RPMI8226 (cell line): ENCODE measurements at regions not wholly inside any gene's neighbourhood (a gene's known extent, or its start where the extent isn't known, plus 50 kb on each side); places are given as distances from the start of the nearest gene placed in this dataset.

ENCODE experiments used
- DNase-seq: peaks from one replicate; pipeline ENCODE4 v3.0.0-alpha.2; 2015

DNA sequence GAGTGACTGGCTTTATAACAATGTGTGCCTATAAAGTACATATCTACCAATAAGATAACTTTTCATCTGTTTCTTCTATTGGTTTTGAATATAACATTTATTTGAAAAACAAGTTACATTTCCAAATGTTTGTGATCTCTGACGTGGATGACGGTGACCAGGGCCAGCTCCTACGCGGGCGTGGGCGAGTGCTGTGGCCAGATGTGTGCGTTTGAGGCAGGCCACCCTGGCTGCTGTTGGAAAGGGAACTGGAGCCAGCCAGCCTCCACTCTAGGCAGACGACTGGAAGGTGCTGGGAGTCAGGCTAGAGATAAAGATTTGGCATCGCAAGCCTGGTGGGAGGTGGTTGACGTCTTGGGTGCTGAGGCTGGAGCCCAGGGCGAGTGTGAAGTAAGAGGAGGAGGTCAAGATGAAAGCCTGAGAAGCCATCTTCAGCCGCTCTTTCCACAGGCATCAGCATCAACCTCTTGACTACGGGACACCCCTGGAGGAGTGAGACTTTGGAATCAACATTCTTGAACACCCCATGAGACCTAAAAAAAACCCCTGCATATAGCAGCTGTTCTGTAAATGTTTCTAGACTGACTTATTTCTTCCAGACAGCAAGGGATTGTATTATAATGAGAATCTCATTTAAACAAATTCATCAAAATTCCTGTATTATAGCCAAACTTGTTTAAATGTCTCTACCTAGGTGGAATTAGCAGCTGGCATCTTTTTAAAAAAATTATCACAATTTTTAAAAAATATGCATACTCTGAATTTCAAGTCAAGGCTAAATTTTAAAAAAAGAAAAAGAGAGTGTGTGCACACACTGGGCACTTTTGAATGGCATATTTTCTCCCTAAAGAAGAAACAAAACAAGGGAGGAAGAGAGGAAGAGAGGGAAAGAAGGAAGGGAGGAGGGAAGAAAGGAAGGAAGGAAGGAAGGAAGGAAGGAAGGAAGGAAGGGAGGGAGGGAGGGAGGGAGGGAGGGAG is 112.5 kb upstream of the SLC44A3 start:
- DNase-seq, result no peak

DNA sequence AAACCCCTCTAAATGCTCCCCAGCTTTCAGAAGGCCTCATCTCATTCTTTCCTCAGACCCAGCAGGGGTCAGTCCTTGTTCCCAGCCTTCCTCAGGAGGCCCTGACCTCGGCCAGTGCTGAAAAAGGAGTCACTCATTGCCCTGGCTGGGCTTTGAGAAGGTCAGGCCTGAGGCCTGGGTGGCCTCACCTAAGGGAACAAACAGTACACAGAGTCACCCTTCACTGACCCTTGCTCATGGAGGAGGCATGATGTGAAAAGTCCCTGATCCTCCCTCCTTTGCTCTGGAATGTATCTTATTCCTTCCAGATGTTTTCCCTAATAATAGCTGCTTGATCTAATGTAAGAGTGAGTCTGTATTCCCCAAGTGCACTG is 117.7 kb upstream of the SLC44A3 start:
- DNase-seq, result no peak

DNA sequence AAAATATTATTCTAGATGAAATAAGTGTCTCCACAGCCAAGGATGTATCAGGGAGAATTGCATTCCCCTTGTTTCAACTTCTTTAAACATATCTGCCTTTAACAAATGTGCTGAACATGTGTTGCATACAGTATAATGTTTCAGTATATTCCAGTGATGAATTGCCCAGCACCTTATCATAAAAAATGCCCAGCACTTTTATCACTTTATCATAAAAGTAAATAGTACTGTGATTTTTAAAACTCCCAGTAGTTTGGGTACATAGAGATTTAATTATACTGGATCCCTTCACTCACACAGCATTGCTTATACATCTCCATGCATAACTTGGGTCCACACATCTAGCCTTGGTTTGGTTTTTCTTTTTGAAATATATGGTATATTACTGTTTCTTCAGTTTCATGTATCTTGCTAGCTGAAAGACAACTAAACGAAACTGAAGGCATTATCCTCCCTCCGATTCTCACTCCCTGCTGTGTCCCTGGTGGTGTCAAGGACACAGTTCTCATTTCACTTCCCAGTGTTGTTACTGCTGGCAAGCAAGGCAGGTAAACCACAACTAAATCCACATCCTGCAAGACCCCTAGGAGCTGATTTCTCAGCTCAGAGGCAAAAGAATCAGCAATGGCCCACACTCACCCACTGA is 118.2 kb upstream of the SLC44A3 start:
- DNase-seq, result no peak

DNA sequence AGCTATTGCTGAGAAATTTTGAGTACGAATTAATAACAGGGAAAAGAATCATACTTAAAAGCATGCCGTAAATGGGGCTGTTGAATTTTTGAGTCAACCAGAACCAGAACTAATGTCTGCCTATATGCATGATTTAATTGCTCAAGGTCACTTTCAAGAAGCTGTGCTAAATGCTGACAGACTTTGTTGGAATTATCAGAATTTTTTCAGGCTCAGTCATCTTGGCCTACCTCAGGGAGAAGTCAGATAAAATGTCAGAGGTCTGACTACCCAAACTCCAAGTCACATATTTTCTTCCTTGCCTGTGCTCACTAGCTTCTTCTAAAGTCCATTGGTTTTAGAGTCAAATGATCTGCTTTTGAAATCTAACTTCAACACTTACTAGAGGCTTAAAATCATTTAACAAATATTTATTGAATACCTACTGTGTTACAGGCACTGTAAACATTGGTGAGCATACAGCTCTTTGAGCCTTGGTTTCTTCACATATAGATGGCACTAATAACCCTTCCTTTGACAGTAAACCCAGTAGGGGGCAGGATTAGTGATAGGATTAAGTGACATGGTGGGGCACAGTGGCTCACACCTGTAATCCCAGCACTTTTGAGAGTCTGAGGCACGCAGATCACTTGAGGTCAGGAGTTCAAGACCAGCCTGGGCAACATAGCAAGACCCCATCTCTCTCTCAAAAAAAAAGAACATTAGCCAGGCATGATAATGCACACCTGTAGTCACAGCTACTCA is 121.2 kb upstream of the SLC44A3 start:
- no peak for DNase-seq

DNA sequence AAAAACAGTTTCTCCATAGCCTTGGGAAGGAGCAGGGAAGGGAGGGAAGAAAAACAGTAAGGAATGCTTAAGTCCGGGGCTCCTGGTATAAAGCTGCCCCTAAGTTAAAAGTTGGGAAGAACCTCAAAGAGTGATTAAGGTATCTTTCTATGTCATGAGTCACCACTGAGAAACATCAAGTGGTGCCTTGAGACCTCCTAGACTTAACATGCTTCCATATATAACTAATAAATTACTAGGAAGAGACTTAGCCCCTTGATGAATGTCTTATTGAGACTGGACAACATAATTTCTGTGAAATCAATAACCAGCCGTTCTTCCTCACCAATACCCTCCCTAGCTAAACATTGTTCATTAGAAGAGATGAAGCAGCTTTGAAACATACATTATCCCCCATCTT is 121.8 kb upstream of the SLC44A3 start:
- no peak for DNase-seq

DNA sequence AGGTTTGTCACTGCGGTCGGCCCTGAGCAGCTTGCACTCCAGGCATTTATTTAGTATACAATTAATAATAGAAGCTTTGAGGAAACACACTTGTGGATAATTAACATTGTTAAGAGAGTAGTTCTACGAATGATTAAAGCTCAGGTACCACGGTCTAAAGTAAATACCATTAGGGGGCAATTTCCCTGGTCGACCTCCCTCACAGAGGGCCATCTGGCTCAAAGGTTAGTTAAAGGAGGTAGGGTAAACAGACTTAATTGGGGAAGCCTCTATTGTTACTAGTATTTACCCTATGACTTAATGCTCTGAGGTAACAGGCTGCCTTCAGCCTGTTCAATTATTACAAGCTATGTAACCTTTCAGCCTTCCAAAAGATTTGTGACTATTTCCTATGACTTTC is 122.3 kb upstream of the SLC44A3 start:
- no peak for DNase-seq

DNA sequence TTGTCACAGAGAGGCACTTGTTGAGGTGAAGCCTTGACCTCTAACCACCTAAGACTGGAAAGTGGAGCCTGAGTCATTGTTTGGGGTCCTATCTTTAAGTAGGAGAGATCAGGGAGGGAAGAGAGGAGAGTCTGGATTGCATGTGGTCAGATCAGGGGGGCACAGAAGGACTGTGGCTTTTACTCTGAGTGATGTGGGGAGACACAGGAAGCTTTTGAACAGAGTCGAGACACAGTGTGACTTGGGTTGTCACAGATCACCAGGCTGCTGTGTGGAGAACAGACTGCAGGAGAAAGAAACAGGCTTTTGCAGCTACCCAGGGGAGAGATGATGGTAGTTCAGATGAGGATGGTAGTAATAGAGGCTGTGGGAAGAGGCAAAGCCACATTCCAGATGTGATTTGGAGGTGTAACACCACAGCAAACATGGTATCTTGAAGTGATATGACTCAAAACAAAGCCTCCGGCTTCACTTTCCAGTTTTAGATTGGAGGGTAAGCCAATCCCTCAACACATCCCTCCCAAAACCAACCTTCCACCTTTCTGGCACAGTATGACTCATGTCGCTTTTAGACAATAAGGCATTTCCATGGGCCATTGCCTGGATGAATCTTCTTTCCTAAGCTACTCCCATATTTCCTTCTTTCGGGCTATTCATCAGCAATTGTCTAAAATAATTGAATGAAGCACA is 125.8 kb upstream of the SLC44A3 start:
- no peak for DNase-seq

DNA sequence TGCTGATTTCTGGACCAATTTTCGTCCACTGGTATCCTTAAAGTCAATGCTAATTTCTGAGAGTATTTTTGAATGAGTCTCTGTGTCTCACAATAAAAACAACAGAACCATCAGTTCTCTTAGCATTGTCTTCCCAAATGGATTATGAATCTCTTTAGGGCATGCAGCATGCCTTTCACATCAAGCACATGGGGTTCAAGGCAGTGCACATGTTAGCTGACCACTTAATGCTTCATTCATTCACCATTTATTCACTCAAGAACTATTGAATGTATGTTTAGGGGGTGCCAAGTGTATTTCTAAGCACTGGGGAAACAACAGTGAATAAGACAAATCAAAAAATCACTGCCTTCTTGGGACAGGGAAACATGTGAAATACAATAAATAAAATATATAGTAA is 126.7 kb upstream of the SLC44A3 start:
- DNase-seq, result no peak

DNA sequence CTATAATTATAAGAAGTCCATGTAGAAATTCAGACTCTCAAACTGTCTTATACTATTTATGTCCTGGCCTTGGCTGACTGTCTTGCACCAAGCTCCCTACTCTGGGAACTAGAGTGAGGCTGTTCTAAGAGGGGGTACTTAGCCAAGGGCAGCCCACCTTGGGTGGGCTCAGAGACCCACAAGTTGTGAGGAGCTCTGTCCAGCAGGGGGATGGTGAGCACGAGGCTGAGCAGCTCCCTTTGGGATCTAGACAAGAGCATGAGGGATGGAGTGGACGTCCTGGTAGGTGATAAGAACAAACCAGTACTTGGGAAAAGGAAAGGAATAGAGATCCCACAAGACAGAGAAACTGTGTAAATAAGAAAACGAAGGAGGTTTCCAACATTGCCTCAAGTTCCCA is 127.1 kb upstream of the SLC44A3 start:
- DNase-seq, result no peak

DNA sequence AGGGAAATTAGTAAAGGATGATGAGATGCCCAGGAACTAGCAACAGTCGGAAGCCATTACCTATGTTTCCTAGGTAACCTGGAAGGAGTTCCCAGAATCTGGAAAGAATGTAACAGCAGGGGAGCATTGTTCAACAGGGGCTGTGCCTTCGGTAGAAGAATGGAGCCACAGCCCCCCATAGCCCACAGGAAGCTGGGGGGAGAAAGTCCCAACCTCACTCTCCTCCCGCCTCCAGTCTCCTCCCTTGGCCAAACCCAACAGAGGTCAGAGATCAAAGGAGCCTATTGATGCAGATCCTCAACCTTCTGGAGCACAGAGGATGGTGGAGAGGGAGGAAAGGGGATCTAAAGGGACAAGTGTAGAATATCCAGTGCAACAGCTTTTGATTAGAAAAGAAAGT is 131.5 kb upstream of the SLC44A3 start:
- no peak for DNase-seq

DNA sequence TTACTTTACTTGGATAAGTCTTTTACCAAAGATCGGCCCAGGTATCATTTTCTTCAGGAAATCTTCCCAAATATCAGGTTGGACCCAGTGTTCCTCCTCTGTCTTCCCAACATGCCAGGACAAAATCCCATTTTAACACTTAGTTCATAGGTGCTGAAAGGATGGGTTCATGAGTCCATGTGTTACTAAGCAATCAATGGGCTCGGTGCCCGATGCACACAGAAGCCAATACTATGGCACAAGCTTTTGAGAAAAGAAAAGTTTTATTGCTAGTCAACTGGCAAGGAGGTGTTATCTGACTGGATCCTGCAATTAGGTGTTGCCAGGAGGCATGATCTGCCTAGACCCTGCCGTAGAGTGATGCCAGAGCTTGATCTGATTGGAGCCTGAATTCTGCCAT is 133.3 kb upstream of the SLC44A3 start:
- no peak for DNase-seq

DNA sequence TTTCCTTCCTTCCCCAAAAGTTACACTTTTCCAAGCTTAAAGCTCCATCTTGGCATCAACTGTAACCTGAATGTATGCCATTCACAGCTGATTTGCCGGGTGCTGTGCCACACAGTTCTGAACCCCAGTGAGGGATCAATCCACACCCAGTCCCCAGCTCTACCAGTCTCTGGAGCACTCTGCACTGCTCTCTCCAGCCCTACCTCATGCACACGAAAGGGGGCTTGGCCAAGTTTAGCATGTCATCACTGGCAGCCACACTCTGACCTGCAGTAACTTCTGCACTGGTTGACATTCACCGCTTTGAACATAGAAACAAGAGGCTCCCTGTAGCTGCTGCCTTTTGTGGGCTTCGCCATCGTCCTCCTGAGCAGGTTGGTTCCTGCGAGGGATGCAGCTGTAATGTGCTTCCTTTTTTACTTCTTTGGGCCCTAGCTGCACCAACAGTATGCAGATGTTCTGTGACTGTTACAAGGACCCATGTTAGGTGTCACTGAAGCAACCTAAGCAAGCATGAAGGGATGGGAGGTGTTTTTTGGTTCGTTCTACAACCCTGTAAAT is 135.4 kb upstream of the SLC44A3 start:
- no peak for DNase-seq

DNA sequence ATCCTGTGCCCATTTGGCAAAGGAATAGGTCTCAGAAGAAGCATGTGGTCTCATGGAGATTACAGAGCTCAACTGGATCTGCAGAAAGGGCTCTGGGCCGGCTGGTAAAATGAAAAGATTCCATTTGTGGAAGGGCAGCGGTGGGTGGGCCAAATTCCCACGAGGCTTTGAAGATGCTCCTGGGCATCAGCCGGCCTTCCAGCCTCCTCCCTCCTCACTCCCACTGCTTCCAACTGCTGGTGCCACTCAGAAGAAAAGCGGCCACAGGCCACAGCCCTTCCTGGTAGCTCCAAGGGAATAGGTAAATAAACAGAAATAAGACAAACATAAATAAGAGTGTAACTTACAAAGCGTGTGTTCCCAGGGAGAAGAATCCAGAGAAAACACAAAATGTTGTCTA is 136.3 kb upstream of the SLC44A3 start:
- no peak for DNase-seq

DNA sequence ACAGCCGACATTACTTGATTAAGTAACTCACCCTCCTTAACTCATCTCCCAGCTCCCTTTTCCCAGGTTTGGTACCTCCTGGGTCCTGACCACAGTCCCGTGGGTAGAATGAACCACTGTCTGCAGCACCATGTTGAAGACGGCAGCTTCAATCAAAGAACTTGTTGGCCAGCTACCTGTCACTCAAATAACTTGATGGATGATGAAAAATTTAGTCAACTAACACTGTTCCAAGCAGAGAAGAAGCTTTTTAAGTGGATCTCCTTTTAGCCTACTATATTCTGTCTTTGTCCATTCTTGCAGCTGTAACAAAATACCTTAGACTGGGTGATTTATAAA is 138.4 kb upstream of the F3 start:
- no peak for DNase-seq

DNA sequence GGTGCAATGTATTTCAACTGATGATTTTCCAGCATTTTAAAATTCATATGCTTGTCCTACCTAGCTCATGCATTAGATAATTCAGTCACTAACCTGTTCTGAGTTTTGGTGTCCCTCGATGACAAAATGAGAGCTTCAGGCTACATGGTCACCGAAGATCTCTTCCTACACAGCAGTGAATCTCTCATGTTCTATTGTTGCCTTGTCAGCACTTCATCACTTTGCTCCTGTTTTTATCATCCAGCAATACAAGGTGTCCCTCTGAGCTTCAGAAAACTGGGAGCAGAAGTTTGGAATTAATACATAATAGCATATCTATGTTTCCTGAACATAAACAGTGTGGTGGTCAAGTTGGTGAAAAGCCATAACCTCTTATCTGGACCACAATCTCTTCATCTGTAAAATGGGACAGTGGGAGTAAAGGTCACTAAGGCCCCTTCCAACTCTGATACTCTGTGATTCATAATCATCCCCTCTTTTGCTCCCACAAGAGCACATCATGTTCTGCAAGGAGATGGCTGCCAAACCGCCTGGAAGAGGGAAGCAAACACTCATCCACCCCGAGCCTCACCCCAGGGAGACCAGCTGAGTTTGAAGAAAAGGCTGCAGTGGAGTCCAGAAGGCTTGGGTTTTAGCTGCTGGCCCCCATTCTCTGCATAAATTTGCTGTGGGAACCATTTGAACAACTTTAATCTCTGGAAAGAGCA is 137.9 kb upstream of the F3 start:
- DNase-seq, result no peak

DNA sequence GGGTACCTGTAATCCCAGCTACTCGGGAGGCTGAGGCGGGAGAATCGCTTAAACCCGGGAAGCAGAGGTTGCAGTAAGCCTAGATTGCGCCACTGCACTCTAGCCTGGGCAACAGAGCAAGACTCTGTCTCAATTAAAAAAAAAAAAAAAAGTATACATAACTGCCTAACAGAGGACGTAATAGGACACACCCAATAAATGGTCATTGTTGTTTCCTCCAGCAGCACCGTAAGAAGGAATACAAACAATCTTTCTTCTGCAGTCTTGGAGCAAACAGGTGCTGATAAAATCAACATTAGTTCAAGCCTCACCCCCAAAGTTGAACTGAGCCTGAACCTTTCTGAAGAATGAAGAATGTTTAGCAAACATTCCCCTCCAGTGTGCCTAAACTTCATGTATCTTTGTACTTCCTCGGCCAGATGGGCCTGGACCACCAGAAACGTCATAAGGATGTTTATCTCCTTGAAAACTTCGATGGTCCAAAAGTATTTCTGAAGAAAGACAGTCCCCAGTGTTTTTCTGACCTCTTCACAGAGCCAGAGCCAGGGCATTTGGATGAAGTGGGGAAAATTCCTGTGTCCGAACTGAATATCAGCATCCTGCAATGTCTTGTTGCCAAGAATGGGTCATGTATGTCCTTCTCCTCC is 136.8 kb upstream of the F3 start:
- no peak for DNase-seq

DNA sequence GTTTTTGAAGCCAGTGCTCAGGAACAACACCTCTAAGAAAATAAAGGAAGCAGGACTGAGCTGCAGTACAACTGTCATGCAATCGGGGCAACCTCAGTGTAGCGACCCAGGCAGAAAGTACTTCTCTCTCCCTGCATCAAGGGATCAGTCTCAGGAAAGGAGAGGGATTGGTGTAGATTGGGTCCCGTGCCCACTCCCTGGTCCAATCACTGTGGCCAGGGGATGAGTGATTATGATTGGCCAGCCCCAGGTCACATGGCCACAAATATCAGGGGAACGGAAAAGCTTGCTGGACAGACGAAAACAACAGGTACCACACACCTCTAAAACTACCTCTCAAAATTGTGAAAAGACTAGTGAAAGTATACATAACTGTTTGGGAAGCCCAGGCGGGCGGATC is 136.2 kb upstream of the F3 start:
- no peak for DNase-seq

DNA sequence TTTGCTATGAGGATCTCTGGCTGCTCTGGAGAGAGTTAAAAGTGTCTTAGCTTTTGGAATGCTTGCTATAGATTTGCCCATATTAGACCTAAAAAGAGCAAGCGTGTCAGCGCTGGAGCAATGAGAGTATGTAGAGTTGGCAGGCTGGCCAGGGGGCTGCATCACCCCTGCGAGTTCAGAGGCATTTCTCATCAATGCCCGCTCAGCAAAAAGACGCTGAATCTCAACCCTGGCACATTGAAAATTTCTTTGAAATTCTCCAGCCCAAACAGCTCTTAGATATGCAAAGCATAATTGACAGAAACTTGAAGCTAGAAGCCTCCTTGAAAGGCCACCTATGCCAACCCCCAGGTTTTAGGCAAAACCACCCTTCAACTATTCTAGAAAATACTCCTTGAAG is 135.5 kb upstream of the F3 start:
- DNase-seq, result no peak

DNA sequence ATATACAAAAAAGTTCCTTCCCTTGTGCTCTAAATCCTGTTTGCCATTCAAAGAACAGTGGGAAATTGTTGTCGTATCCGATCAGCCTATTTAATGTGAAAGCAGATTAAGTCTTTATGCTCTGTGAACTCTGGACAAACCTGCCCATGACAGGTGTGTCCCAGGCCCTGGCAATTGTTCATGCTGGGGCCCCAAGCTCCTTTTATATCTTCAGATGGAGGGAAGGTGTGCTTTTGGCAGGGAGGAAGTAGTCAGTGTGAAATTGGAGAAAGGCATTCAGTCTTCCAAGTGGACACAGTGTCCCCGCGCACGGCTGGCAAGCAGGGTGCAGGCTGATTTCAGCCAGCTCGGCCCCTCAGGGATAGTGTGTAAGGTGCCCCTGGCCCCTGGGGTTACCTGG is 135.1 kb upstream of the F3 start:
- no peak for DNase-seq

DNA sequence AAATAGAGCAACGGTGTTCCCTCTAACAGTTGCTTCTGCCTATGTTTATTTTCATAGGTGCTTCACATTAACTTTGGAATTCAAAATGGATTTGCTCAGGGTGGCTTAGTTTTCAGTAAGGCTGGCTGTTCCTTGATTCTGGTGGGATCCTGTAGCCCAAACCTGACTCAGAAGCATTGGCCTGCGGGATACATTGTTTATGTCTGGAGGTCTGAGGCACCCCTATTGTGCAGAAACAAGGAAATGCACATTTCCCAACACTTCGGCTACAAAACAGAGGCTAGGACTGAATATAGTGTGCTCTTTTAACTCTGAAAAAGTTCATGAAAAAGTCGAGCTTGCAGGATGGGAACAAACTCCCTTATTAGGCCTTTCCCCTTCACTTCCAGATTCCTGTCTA is 133.8 kb upstream of the F3 start:
- no peak for DNase-seq

DNA sequence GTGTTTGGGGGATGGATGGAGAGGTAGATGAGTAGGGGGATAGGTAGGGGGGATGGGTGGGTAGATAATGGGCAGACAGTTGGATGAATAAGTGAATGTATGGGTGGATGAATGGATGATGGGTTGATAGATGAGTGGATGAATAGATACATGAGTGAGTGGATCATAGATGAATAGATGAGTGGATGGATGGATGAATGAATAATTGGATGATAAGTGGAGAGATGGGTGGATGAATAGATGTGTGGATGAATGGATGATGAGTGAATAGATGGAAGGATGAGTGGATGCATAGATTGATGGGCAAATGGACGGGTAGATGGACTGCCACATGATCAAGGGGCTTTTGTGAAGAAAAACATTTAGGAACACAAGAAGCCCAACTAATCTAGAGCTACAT is 133.3 kb upstream of the F3 start:
- no peak for DNase-seq

DNA sequence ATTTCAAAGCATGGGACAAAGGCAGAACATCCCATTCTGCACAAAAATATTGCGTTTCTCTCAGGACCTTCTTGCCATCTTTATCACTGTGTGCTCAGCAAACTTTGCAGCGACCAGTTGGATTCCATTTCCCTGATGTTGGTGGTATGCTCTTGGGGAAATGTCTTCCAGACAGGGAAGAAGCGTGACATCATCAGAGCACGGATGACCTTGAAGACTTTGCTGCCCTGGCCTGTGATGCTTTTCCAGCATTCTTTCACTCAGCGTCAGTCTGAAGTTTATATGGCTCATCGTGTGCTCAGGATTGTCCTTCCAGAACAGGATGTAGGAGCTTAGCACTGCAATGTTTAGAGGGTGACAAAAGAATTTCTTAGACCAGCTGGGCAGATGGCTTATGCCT is 131.4 kb upstream of the F3 start:
- no peak for DNase-seq
